GM19452 (cell line): ENCODE measurements at regions not wholly inside any gene's neighbourhood (a gene's known extent, or its start where the extent isn't known, plus 50 kb on each side); places are given as distances from the start of the nearest gene placed in this dataset.
"Not testable (repeated sequence)": the region's sequence is repeated elsewhere in the genome, so short reads cannot be mapped to it uniquely, and the experiment has no call there.

ENCODE experiments used
- ATAC-seq: cut with Tn5 transposase; IDR thresholded peaks from one replicate; pipeline ENCODE4 v1.9.1; 2021; ENCODE audit not compliant: unreplicated experiment

DNA sequence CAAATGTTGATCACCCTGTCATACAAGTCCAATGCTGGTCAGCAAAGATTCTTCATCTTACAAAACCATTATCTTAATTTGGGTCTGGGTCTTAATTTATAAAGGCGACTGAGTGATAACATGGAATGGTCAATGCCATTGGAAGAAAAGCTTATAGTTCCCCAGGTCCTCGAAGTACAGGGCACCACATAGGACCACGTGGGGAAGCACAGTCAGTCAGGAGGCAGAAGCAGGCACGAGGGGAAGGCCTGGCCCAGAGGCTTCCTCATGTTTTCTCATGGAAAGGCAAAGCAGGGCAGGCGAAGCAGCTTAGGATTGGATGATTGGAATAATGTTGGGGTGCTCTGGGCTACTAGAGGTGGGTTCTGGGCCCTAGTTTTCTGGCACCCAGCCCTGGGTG lies 175.7 kb downstream of the FASLG start:
- no peak for ATAC-seq

DNA sequence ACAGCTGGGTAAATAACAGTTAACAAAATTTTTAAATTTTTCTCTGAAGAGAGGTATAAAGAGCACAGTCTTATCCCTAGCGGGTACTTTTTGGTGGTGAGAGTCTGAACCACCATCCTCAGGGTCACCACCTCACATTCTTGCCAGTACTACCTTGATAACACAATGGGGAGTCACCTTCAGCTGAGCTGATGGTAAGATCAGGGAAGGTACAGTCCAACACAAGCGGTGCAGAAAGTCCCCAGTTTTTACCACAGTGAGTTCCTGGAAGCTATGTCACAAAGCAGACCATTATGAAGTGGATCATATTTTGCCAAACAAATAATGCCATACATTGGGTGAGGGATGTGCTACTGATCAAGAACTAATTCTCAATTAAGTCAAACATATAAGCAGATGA lies 176.9 kb downstream of the FASLG start:
- ATAC-seq = no peak

DNA sequence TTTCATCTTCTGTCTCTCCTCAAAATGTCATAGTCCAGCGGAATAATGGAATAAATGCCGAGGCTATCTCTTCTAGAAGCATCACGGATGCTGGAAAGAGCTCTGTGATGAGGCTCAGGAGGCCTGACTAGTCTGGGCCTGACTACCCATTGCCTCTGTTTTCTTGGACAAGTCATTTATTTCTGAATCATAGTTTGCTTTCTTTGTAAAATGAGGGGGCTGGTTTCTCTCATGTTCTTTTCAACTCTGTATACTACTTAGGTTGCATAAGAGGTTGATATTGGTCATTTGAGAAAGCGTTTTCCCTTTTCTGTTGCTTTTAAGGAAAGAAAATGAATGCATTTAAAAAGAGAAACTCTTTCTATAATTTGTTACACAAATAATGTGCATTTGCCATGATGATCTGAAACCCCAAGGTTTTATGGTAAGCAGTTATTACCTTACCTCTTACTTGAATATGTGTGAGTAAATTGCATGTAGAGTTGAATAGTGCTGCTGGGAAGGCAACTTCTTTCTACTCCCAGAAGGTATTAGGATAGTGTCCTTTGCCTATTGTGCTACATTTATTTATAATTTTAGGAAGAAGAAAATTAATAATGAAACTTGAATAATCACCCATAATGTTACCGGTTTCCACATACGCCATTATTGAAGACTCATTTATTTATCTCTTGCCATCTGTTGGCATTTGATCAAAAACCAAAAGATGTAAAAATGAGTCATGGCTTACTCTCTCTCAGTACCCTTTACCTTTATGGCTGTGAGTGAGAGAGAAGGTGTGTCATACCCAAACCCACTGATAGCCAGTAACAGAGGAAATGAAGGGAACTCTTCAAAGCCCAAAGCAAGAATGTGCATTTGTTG lies 179.1 kb downstream of the FASLG start:
- no peak for ATAC-seq

DNA sequence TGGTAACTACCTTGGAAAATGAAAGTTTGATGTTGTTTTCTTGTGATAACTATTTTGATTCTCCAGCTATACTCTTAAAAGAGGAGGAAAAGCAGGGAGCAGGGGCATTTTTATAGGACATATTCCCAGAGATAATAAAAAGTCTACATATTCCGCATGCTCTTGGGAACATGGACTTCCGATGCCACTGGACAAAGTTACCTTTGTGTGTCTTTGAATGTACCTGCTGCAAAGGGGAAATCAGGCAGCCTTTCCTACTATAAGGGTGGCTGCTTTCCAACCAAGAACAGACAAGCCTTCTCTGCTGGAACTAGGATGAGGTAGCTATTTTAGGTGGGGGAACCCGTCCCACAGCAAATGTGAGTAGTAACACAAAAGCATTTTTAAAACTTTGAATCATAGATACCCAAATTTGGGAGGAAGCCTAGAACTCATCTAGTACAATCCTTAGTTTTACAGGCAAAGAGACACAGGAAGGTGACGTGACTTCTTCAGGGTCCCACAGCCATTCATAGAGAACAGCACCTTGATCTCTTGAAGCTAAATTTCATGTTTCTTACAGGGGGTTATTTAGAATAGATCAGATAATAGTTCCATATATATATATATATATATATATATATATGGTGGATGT lies 179.9 kb downstream of the FASLG start:
- no peak for ATAC-seq

DNA sequence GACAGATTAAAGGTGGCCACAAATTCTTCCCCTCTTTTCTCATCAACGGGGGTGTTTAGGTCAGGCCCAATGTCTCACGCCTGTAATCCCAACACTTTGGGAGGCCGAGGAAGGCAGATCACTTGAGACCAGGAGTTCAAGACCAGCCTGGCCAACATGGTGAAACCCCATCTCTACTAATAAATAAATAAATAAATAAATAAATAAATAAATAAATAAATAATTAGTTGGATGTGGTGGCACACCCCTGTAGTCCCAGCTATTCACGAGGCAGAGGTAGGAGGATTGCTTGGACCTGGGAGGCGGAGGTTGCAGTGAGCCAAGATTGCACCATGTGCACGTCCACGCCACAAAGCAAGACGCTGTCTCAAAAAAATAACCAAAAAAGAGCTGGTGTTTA lies 180.7 kb downstream of the FASLG start:
- not testable (repeated sequence) for ATAC-seq

DNA sequence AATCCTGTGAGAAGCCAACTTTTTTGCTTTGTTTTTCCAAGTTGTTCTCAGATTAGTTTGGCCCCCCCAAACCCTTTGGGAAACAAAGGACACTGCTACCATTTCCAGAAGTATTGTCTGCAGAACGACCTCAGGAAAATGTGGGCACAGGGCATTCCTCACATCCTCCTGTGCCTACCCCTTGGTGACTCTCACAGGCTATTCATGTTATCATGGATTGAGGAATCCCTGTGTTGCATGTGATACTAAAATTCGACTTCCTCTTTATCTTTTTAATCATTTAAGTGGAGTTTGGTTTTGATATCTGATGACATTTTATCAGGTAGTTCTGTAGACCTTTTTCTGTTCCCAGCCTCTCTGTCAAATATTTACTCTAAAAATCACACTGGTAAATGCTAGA lies 184.5 kb downstream of the FASLG start:
- ATAC-seq = no peak

DNA sequence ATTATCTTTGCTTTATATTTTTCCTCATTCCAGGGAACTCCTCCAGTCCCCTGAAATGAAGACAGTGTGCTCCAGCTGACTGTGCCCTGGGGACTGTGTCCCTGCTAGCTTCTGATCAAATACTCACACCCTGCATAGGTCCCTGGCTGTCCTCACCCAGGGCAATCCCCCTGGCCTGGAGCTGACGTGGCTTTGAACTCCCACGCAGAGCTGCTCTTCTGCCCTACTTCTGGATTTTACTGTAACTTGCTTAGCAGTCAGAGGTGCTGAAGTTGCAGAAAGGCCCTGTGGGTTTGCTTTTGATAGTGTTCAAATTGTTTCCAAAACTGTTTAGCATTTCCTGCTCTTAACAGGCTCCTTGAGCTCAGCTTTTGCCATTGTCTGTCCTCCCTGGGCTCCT lies 186.5 kb downstream of the FASLG start:
- no peak for ATAC-seq

DNA sequence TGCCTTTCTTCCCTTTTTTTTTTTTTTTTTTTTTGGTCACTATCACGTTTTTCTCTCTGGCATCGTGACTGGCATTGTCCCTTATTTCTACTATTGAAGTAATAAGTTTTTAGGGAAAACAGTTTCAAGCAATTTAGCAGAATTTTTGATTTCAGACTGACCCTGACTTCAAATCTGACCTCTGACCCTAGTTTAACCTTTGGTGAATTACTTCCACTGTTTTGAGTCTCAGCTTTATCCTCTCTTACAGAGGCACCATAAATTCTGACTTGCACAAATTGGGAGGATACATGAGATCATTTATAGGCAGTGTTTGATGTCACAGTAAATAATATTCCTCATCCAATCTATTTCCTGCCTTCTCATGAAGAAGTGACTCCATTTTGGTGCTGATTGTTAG lies 187.0 kb downstream of the FASLG start:
- ATAC-seq = no peak

DNA sequence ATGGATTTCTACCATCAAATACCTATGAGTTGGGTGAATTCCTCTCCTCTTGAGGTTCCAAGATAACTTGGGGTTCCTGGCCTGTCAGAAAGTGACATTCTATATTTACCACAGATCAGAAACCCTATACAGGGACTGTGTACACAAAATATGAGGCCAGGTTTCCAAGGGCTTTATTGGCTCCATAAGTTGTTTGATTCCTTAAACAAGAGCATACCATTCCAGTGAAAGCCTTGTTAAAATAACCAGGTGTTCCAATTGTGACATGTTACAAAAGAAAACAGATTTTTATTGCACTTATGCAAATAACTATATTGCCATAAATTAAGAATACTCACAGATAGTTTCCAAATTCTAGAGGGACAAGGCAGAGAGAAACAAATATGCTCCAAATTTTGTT lies 188.9 kb downstream of the FASLG start:
- ATAC-seq = not testable (repeated sequence)

DNA sequence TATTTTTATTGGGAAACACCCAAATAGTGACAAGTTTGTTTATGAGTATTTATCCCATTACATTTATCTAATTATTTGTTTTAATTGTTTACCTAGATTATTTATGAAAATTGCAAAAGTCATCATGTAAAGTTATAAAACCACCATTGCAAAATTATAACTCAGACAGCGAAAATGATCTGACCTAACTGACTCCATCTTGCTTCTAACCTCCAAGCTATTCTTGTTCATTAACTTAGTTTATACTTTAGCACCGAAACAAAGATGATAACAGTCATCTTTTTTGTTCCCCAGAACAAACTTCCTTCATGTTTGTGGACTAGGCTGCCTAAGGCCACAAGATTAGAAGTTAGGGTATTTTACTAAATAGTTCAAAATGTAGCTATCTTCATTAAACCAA lies 190.8 kb downstream of the FASLG start:
- ATAC-seq = no peak

DNA sequence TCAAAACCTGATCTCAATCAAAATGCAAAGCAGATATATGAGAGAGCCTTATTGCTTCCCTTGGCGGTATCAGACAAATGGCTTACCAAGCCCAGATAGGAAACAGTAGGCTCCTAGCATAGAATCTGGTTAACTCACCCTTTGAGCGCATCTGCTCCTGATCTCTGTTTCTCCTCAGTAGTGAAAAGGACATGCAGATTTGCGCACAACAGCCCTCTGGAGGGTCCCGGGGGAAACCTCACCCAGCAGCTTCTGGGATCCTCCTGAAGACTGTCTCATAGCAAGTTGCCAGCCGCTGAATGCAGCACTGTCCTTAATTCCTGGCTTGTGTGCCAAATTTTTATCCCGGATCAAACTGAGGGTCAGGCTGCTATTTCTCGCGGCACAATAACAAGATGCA lies 192.2 kb downstream of the FASLG start:
- ATAC-seq = no peak

DNA sequence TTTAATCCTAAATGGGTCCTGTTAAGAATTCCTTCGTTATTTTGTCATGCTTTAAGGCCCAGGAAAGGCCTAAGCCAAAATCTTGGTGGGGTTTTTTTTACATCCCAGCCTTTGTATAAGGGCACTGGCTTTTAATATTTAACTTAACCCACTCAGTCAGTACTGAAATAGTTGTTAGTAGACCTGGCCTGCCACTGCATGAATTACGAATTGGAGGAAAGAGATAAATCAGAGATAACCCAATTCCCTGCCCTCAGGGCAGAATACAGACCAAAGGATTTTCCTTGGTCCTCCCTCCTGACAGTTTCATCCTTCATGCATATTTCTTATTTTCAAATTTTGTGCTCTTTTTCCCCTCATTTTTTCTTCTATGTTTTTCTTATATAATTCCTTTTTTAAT lies 193.0 kb downstream of the FASLG start:
- no peak for ATAC-seq

DNA sequence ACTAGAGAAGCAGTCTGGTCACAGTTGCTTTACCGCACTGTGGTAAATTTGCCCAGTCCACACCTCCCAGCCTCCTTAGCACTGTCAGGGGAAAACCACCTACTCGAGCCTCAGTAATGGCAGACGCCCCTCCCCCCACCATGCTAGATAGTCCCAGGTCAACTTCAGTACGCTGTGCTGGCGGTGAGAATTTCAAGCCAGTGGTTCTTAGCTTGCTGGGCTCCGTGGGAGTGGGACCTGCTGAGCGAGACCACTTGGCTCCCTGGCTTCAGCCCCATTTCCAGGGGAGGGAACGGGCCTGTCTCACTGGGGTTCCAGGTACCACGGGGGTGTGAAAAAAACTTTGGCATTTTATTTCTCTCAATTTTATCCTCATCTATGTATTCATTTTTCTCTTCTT lies 194.8 kb downstream of the TNFSF18 start:
- not testable (repeated sequence) for ATAC-seq

DNA sequence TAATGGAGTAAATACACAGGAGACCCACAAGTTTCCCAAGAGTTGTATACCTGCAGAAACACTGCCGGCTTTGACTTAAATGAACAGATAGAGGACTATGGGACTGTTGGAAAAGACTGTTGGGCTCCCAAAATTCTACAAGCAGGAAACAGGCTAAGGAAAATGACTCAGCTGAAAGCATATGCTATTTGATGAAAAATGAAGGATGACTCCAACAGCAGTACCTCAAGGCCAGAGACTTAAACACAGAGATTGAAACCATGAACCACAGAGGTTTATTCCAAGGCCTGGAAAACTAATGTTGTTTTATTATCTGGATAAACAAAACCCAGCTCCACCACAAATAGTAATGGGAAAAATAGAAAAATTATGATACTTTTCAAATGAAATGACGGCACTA lies 187.7 kb downstream of the TNFSF18 start:
- ATAC-seq = no peak

DNA sequence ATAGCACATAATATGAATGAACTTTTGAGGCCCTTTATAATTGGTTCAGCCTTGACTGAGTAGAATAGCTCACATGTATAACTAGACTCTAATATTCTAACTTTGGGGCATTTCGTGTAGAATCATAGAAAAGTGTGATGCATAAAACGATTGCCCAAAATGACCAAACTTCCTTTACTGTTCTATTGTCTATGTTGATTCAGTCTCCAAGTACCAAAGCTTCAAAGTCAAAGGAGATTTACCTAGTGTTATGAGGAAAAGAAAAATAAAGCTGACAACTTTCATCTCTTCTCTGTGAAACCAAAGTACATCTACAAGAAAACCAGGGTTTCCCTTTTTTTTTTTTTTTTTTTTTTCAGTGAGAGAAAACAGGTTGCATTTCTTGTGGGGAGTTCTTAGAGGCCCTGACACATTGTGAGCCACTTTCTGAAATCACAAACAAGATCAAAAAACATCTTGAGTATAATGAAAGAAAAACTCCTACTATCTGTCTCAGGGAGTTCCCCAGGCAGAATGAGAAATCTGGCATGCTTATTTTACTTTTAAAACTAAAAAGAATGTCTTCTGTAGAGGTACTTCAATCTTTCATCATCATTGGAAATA lies 183.4 kb downstream of the TNFSF18 start:
- no peak for ATAC-seq

DNA sequence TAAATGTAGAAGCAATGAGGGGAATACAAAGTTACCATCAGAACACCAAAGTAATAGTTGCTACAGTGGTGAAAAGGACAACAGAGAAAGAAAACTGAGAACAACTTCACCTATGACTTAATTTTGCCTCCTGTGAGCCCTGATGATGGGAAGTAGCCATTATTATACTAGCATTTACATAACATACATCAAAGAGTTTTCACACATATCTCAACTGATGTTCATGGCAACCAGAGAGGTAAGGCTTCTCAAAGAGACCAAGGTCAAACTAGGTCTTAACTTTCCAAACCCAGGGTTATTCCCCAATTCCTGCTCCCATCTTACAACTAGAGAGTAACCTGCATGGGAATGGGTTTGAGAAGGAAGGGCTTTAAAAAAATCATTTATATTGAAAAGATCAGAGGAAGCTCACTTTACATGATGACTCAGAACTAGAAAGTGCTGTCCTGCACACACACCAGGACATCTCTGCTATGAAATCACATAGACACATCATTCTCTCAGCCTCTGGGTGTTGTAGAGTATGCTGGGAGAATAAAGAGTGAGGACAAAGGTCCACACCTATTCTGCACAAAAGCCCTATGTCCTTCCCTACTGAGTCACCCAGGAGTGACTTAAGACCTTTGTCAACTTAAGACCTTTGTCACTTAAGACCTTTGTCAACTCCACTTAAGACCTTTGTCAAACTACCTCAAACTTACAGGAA lies 179.7 kb downstream of the TNFSF18 start:
- ATAC-seq = peak; percentile 61

DNA sequence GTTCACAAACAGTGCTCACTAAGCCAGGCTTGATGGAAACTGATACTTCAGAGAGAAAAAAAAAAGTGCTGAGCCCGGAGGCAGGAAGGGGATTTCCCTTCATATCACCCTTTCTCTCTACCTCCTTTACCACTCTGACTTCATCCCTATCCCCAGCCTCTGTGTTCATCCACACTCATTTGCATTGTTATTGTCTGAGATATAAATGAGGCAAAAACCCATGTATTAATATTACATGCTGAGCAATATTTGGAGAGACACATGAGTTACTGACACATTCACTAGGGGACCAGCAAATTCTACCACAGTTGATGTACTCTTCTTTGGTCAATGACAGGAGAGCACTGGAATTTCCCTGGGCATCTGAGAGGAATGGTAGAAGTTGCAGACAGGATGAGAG lies 175.8 kb downstream of the TNFSF18 start:
- ATAC-seq = no peak

DNA sequence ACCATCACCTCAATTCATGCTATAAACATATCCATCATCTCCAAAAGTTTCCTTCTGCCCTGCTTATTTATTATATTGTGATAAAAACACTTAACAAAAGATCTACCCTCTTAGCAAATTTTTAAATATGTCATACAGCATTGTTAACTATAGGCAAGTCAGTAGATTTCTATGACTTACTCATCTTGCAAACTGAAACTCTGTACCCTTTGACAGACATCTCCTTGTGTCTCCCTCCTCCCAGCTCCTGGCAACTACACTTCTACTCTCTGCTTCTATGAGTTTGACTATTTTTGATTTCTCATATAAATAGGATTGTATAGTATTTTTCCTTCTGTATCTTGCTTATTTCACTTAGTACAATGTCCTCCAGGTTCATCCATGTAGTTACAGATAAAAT lies 174.8 kb downstream of the TNFSF18 start:
- ATAC-seq = no peak

DNA sequence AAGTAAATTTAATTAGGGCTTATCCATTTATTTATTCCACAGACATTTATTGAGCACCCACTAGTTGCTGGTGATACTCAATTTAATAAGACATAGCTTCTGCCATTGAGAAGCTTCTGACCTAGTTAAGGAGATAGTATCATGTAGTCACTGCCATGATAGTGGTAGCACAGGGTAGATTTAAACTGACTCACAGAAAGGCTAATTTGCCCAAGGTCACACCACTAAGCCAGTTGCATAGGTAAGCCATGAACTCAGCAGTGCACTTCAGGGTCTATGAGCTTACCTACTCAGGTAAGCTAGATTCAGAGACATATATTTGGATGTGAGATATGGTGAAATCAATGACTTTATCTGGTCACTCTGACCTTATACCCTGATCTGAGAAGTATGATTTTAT lies 168.4 kb downstream of the TNFSF18 start:
- ATAC-seq = no peak

DNA sequence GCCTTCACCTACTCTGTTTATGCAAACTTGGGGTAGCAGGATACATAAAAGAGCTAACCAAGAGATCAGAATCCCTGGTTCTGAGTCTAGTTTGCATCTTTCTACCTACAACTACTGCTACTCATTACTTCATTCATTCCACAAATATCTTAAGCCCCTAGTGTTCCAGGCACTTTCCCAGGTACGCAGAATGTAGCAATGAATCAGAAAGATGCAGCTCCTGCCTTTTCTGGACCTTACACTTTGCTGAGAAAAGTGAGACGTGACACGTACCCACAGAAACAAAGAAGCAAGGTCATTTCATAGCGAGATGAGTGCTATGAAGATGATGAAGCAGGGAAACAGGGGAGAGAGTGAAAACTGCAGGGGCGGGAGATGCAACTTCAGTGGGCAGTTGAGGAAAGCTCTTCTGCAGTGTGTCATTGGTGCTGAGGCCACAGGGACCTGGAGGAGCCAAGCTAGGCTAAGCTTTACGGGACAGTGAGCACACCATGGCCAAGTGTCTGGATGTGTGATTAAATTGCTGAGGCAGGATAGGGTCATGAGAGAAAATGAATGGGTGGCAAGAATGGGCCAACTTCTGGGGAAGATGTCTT lies 167.9 kb downstream of the TNFSF18 start:
- ATAC-seq = no peak

DNA sequence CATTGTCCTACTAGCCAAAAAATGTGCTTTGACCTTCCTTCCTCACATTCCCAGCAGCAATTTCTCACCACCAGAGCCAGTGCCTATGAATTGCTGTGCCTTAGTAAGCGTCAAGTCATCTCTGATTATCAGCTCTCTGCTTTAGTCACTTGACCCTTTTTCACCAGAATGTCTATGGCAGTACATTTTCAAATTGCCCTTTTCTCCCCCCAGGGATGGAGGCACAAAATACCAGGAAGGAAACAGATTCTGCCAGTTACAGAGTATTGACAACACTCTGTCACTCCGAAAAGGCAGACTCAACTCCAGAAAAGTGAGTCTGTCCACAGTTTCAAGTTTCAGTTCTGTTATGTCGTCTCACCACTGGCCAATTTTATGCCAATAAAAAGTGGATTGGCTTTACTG lies 167.4 kb downstream of the TNFSF18 start:
- peak; percentile 79 for ATAC-seq
